ENCODE measurements at regions not wholly inside any gene's neighbourhood (a gene's known extent, or its start where the extent isn't known, plus 50 kb on each side); places are given as distances from the start of the nearest gene placed in this dataset.

GRCh38 chr18:10142496-10143160 lies 228.8 kb downstream of the VAPA start:
- H3K36me3 ChIP-seq (ENCODE audit: control insufficient read depth in 1 of 2, insufficient read depth in 2 of 2, low read length in 2 of 2): no peaks in the 10 kb centered on the region
- DNase-seq (ENCODE audit: low read depth, low spot score): no peak
- H3K9me3 ChIP-seq (ENCODE audit: control insufficient read depth in 1 of 2, insufficient read depth in 1 of 2, low read depth in 1 of 2, low read length in 2 of 2): no peaks in the 10 kb centered on the region
- no TSS peak for BruUV-seq (replicated peaks)
- no peaks in the 10 kb centered on the region for H3K79me2 ChIP-seq (ENCODE audit: insufficient read depth, low read length)
- no peaks in the 10 kb centered on the region for H4K20me1 ChIP-seq (ENCODE audit: insufficient read depth)
- TF ChIP-seq, protein P1, sequence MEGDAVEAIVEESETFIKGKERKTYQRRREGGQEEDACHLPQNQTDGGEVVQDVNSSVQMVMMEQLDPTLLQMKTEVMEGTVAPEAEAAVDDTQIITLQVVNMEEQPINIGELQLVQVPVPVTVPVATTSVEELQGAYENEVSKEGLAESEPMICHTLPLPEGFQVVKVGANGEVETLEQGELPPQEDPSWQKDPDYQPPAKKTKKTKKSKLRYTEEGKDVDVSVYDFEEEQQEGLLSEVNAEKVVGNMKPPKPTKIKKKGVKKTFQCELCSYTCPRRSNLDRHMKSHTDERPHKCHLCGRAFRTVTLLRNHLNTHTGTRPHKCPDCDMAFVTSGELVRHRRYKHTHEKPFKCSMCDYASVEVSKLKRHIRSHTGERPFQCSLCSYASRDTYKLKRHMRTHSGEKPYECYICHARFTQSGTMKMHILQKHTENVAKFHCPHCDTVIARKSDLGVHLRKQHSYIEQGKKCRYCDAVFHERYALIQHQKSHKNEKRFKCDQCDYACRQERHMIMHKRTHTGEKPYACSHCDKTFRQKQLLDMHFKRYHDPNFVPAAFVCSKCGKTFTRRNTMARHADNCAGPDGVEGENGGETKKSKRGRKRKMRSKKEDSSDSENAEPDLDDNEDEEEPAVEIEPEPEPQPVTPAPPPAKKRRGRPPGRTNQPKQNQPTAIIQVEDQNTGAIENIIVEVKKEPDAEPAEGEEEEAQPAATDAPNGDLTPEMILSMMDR (IDR thresholded peaks at IDR 0.05 in 2 of 3, conservative IDR thresholded peaks at IDR 0.05 in 1 of 3; ENCODE audit: borderline replicate concordance in 1 of 3, insufficient read depth in 1 of 3, low read depth in 2 of 3, low read length in 2 of 3): no peak
- TF ChIP-seq SP1 (IDR thresholded peaks at IDR 0.05; ENCODE audit: low read depth): no peak
- TF ChIP-seq EGR1 (IDR thresholded peaks at IDR 0.05; ENCODE audit: low read depth): no peak
- H3K27ac ChIP-seq (ENCODE audit: low read depth, low read length): no peak overlapping the region
- H2AFZ ChIP-seq (ENCODE audit: low read depth, low read length, poor library complexity, severe bottlenecking): no peak overlapping the region
- H3K4me1 ChIP-seq (ENCODE audit: control insufficient read depth in 1 of 2, insufficient read depth in 2 of 2, low read length in 2 of 2): peaks cover 6 to 33% of the 10 kb centered on the region in 2 experiments
- ATAC-seq: no peak
- H3K27me3 ChIP-seq (ENCODE audit: insufficient read depth, low read length): no peaks in the 10 kb centered on the region; the same call in 1 of the 2 replicates
- H3K9me2 ChIP-seq (ENCODE audit: insufficient read depth): no peaks in the 10 kb centered on the region
- ChIA-PET RAD21 (ENCODE audit: low non-redundant PET in 1 of 2, low total read pairs in 2 of 2, uncharacterized antibody in 2 of 2, unreplicated experiment in 2 of 2) (no interaction called here), POLR2A (no interaction called here), CTCF (interaction anchor here (1.1 kb wide), 1 partner anchor 8 kb away, joined by 3 read pairs; no protein-coding TSS in a partner anchor)
- intact Hi-C loops (cut with micrococcal nuclease): no loop called here
- H3K4me3 ChIP-seq (replicated peaks in 1 of 2; ENCODE audit: low read depth in 1 of 2, low read length in 2 of 2): no peak overlapping the region
- no peak overlapping the region for H3K4me2 ChIP-seq (ENCODE audit: low read length)
- H3K9ac ChIP-seq (ENCODE audit: low read length): no peak overlapping the region

- Histone ChIP-seq H3K9me3 (ENCODE audit: control insufficient read depth in 1 of 2, insufficient read depth in 1 of 2, low read depth in 1 of 2, low read length in 2 of 2) (no peaks in the 10 kb centered on the region), H3K36me3 (ENCODE audit: control insufficient read depth in 1 of 2, insufficient read depth in 2 of 2, low read length in 2 of 2) (no peaks in the 10 kb centered on the region), H2AFZ (ENCODE audit: low read depth, low read length, poor library complexity, severe bottlenecking) (no peak overlapping the region), H3K27ac (ENCODE audit: low read depth, low read length) (no peak overlapping the region), H4K20me1 (ENCODE audit: insufficient read depth) (no peaks in the 10 kb centered on the region), H3K4me2 (ENCODE audit: low read length) (no peak overlapping the region), H3K27me3 (ENCODE audit: insufficient read depth, low read length) (no peaks in the 10 kb centered on the region; the same call in 1 of the 2 replicates), H3K4me3 (replicated peaks in 1 of 2; ENCODE audit: low read depth in 1 of 2, low read length in 2 of 2) (no peak overlapping the region), H3K79me2 (ENCODE audit: insufficient read depth, low read length) (no peaks in the 10 kb centered on the region), H3K9ac (ENCODE audit: low read length) (no peak overlapping the region), H3K9me2 (ENCODE audit: insufficient read depth) (no peaks in the 10 kb centered on the region), H3K4me1 (ENCODE audit: control insufficient read depth in 1 of 2, insufficient read depth in 2 of 2, low read length in 2 of 2) (peaks cover 6 to 33% of the 10 kb centered on the region in 2 experiments)
- ATAC-seq (no peak), DNase-seq (ENCODE audit: low read depth, low spot score) (no peak)
- TF ChIP-seq SRF (IDR thresholded peaks at IDR 0.05; ENCODE audit: low read depth) (no peak), ELF1 (IDR thresholded peaks at IDR 0.05; ENCODE audit: borderline replicate concordance, low read depth) (no peak), SP1 (IDR thresholded peaks at IDR 0.05; ENCODE audit: low read depth) (no peak), MAX (IDR thresholded peaks at IDR 0.05) (no peak), EZH2 (IDR thresholded peaks at IDR 0.05) (no peak)
- no TSS peak for BruUV-seq (replicated peaks)
- intact Hi-C loops (cut with micrococcal nuclease): no loop called here
- ChIA-PET POLR2A (no interaction called here), RAD21 (ENCODE audit: low non-redundant PET in 1 of 2, low total read pairs in 2 of 2, uncharacterized antibody in 2 of 2, unreplicated experiment in 2 of 2) (no interaction called here), CTCF (interaction anchor here (1.1 kb wide), 1 partner anchor 9 kb away, joined by 3 read pairs; no protein-coding TSS in a partner anchor)
These were observed 229.8 kb downstream of the VAPA start for GRCh38 chr18:10143596-10143995.

Data from HCT116 (cell line).